ENCODE measurements at regions not wholly inside any gene's neighbourhood (a gene's known extent, or its start where the extent isn't known, plus 50 kb on each side); places are given as distances from the start of the nearest gene placed in this dataset.
A peak's percentile ranks its signal among the peaks of the same experiment; 100 is the strongest.

DNA sequence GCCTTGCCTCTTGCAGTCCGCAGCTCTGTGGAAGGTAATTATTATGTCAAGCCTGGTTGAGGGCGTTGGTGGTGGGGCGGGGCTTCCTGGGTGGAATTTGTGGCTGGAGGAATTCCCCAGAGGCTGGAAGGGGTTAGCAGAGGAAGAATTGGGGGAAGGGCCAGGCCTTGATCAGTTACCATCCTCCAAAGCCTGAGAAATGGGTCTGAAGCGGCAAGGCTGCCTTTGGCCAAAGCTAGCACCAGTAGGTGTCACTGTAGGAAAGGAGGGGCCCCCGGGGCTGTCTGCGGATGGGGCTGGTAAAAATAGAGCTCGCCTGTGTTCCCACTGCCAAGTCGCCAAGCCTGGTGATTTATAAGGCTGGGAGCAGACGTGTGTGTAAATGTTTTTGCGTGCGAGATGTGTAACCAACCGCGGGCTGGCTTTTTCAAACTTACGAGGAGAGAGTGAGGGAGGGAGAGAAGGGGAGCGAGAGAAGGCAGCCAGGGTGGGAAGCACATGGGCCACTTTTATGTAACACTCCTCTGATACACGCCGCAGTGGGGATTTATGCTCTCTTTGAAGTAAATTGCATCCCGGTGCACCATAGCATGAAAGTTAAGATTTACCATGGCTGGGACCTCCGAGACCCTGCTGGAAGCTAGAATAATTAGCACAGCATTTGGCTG lies 367.0 kb downstream of the BCOR start:
- no peaks in the 10 kb centered on the region for H3K79me2 ChIP-seq (ENCODE audit: control insufficient read depth, insufficient read depth, low read length)
- ChIA-PET CTCF (ENCODE audit: low intra/inter-chr PET ratio) (interaction anchor here (0.6 kb wide), 1 partner anchor 124 kb away, joined by 4 read pairs; no protein-coding TSS in a partner anchor), POLR2A (no interaction called here)
- in situ Hi-C loops (cut with MboI) = no loop called here
- no peaks in the 10 kb centered on the region for H3K27me3 ChIP-seq (ENCODE audit: control insufficient read depth in 2 of 2, insufficient read depth in 2 of 2, low read length in 2 of 2)
- peak overlapping the region; percentile 16; the same call in 1 of the 2 replicates for H3K4me3 ChIP-seq
- peaks cover 8 to 9% of the 10 kb centered on the region in 2 experiments; a peak in 4 of 5 replicates for H3K4me1 ChIP-seq (replicated peaks in 1 of 2; ENCODE audit: control insufficient read depth in 2 of 2, insufficient read depth in 2 of 2, low read length in 2 of 2)
- no peaks in the 10 kb centered on the region for H3K9me3 ChIP-seq (replicated peaks; ENCODE audit: control insufficient read depth, insufficient read depth, low read depth, low read length)
- WGBS (ENCODE audit: insufficient coverage, low coverage, missing lambda C conversion rate) = 15% methylated on average over 9 of the region's 19 CpGs
- FAIRE-seq = peak; percentile 65
- ATAC-seq = peak; percentile 95
- H3K4me2 ChIP-seq (ENCODE audit: insufficient read depth, low read length) = peak overlapping the region; percentile 64
- H3K36me3 ChIP-seq (ENCODE audit: control insufficient read depth, insufficient read depth, low read length) = no peaks in the 10 kb centered on the region
- BruUV-seq (replicated peaks) = no TSS peak
- no peaks in the 10 kb centered on the region for H4K20me1 ChIP-seq (replicated peaks; ENCODE audit: control insufficient read depth, insufficient read depth, low read length)
- H3K9me1 ChIP-seq (ENCODE audit: control insufficient read depth, insufficient read depth, low read length) = no peaks in the 10 kb centered on the region
- peak overlapping the region; percentile 88 for H2AFZ ChIP-seq (ENCODE audit: low read depth, low read length)
- peak overlapping the region; percentile 14 to 37; a peak in 3 of 4 replicates for H3K9ac ChIP-seq (ENCODE audit: insufficient read depth in 1 of 2, low read depth in 2 of 2, low read length in 2 of 2)
- peak; percentile 67 to 77 (median 70) for DNase-seq (ENCODE audit: extremely low read depth in 1 of 4, low spot score in 3 of 4)
- intact Hi-C loops (cut with micrococcal nuclease) = loop anchor here (10.0 kb wide), 3 partner anchors 76 to 374 kb away; no protein-coding TSS in a partner anchor
- peak overlapping the region; percentile 28; the same call in 1 of the 3 replicates for H3K27ac ChIP-seq (ENCODE audit: extremely low read depth, low read depth, low read length)
- TF ChIP-seq SAFB2 (IDR thresholded peaks at IDR 0.05; ENCODE audit: borderline replicate concordance, low read depth, low read length, severe bottlenecking) (no peak), EP400 (IDR thresholded peaks at IDR 0.05) (0 out of 2 replicates have a peak, but pooled peaks have one; percentile 14), CBFA2T2 (conservative IDR thresholded peaks at IDR 0.05) (no peak; the same call in 1 of the 2 replicates), POLR3G (IDR thresholded peaks at IDR 0.05; ENCODE audit: extremely low read depth, insufficient read length, insufficient replicate concordance) (no peak), POLR2H (tag; IDR thresholded peaks at IDR 0.05; ENCODE audit: low read depth) (no peak), PYGO2 (tag; IDR thresholded peaks at IDR 0.05) (no peak), SMARCB1 (IDR thresholded peaks at IDR 0.05; ENCODE audit: insufficient read length, low read depth) (no peak)
- TF ChIP-seq, protein P1, sequence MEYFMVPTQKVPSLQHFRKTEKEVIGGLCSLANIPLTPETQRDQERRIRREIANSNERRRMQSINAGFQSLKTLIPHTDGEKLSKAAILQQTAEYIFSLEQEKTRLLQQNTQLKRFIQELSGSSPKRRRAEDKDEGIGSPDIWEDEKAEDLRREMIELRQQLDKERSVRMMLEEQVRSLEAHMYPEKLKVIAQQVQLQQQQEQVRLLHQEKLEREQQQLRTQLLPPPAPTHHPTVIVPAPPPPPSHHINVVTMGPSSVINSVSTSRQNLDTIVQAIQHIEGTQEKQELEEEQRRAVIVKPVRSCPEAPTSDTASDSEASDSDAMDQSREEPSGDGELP (CRISPR knock-in tag; IDR thresholded peaks at IDR 0.05; ENCODE audit: borderline replicate concordance) = peak; percentile 0; the same call in 1 of the 2 replicates
- TF ChIP-seq, protein P2, sequence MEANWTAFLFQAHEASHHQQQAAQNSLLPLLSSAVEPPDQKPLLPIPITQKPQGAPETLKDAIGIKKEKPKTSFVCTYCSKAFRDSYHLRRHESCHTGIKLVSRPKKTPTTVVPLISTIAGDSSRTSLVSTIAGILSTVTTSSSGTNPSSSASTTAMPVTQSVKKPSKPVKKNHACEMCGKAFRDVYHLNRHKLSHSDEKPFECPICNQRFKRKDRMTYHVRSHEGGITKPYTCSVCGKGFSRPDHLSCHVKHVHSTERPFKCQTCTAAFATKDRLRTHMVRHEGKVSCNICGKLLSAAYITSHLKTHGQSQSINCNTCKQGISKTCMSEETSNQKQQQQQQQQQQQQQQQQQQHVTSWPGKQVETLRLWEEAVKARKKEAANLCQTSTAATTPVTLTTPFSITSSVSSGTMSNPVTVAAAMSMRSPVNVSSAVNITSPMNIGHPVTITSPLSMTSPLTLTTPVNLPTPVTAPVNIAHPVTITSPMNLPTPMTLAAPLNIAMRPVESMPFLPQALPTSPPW (CRISPR knock-in tag; IDR thresholded peaks at IDR 0.05) = peak; percentile 51; the same call in 1 of the 2 replicates
- TF ChIP-seq, protein P3, sequence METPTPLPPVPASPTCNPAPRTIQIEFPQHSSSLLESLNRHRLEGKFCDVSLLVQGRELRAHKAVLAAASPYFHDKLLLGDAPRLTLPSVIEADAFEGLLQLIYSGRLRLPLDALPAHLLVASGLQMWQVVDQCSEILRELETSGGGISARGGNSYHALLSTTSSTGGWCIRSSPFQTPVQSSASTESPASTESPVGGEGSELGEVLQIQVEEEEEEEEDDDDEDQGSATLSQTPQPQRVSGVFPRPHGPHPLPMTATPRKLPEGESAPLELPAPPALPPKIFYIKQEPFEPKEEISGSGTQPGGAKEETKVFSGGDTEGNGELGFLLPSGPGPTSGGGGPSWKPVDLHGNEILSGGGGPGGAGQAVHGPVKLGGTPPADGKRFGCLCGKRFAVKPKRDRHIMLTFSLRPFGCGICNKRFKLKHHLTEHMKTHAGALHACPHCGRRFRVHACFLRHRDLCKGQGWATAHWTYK (CRISPR knock-in tag; IDR thresholded peaks at IDR 0.05) = no peak
- TF ChIP-seq, protein P4, sequence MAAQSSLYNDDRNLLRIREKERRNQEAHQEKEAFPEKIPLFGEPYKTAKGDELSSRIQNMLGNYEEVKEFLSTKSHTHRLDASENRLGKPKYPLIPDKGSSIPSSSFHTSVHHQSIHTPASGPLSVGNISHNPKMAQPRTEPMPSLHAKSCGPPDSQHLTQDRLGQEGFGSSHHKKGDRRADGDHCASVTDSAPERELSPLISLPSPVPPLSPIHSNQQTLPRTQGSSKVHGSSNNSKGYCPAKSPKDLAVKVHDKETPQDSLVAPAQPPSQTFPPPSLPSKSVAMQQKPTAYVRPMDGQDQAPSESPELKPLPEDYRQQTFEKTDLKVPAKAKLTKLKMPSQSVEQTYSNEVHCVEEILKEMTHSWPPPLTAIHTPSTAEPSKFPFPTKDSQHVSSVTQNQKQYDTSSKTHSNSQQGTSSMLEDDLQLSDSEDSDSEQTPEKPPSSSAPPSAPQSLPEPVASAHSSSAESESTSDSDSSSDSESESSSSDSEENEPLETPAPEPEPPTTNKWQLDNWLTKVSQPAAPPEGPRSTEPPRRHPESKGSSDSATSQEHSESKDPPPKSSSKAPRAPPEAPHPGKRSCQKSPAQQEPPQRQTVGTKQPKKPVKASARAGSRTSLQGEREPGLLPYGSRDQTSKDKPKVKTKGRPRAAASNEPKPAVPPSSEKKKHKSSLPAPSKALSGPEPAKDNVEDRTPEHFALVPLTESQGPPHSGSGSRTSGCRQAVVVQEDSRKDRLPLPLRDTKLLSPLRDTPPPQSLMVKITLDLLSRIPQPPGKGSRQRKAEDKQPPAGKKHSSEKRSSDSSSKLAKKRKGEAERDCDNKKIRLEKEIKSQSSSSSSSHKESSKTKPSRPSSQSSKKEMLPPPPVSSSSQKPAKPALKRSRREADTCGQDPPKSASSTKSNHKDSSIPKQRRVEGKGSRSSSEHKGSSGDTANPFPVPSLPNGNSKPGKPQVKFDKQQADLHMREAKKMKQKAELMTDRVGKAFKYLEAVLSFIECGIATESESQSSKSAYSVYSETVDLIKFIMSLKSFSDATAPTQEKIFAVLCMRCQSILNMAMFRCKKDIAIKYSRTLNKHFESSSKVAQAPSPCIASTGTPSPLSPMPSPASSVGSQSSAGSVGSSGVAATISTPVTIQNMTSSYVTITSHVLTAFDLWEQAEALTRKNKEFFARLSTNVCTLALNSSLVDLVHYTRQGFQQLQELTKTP (IDR thresholded peaks at IDR 0.05; ENCODE audit: low read depth in 1 of 2, partially characterized antibody in 2 of 2) = no peak
